Thyroid gland (tissue), 4 donors: ENCODE measurements at regions not wholly inside any gene's neighbourhood (a gene's known extent, or its start where the extent isn't known, plus 50 kb on each side); places are given as distances from the start of the nearest gene placed in this dataset.

ENCODE experiments used
- CTCF ChIP-seq, 6 experiments: fragments of 200-600 bp in 3 of 6; fragments of 450-650 bp in 3 of 6; sonication (generic) in 3 of 6; IDR thresholded peaks; one replicate each; pipeline ENCODE4 v1.5.1; 2016 to 2019; ENCODE audit warnings: antibody characterized with exemption in 6 of 6, mild to moderate bottlenecking in 2 of 6, inconsistent platforms in 1 of 6, moderate library complexity in 1 of 6
- POLR2A ChIP-seq, 2 donors: fragments of 450-650 bp; IDR thresholded peaks; one replicate each; pipeline ENCODE4 v1.6.1; 2017; ENCODE audit warnings: antibody characterized with exemption in 2 of 2, mild to moderate bottlenecking in 2 of 2, moderate library complexity in 1 of 2

- TF ChIP-seq CTCF (IDR thresholded peaks at IDR 0.05) = no peak
- TF ChIP-seq POLR2A (IDR thresholded peaks at IDR 0.05) = no peak
These were observed 79.4 kb upstream of the KSR1 start for GRCh38 chr17:27376637-27377547.
